OCI-LY3 (cell line): ENCODE measurements at regions not wholly inside any gene's neighbourhood (a gene's known extent, or its start where the extent isn't known, plus 50 kb on each side); places are given as distances from the start of the nearest gene placed in this dataset.

Experiments
- H2AFZ ChIP-seq: fragments of 200-600, 300-600 bp; shearing (Covaris generic); 2 replicates; pipeline ENCODE4 v1.6.0; 2014; ENCODE audit warnings: antibody characterized with exemption, low read depth, low read length
- H3K27ac ChIP-seq: fragments of 200-600, 300-600 bp; sonication (generic); 2 replicates; pipeline ENCODE4 v1.5.1; 2014; ENCODE audit warnings: mild to moderate bottlenecking, low read length, moderate library complexity, mixed read lengths
- H3K27me3 ChIP-seq: fragments of 200-600, 300-600 bp; sonication (generic); 2 replicates; pipeline ENCODE4 v1.6.1; 2014; ENCODE audit warnings: low read depth, low read length, mixed read lengths
- H3K36me3 ChIP-seq: fragments of 200-600, 300-600 bp; sonication (generic); replicated peaks from 2 replicates; pipeline ENCODE3; 2014; ENCODE audit warnings: low read depth, low read length, mixed read lengths
- H3K4me1 ChIP-seq: fragments of 300-600, 200-600 bp; sonication (generic); 2 replicates; pipeline ENCODE4 v1.6.1; 2014; ENCODE audit warnings: low read length, mixed read lengths
- H3K4me2 ChIP-seq: fragments of 200-600, 300-600 bp; sonication (generic); 2 replicates; pipeline ENCODE4 v1.6.1; 2014; ENCODE audit warnings: low read length, mixed read lengths
- H3K4me3 ChIP-seq: fragments of 300-600, 200-600 bp; sonication (generic); 2 replicates; pipeline ENCODE4 v1.5.1; 2014; ENCODE audit warnings: antibody characterized with exemption, mild to moderate bottlenecking, low read length, moderate library complexity
- H3K79me2 ChIP-seq: fragments of 300-600, 200-600 bp; shearing (Covaris generic); 2 replicates; pipeline ENCODE4 v1.6.1; 2014; ENCODE audit warnings: mild to moderate bottlenecking, low read length, mixed read lengths
- H3K9ac ChIP-seq: fragments of 300-600, 200-600 bp; shearing (Covaris generic); 2 replicates; pipeline ENCODE4 v1.6.0; 2014; ENCODE audit warnings: mild to moderate bottlenecking, low read length, moderate library complexity
- H3K9me3 ChIP-seq: fragments of 200-600, 300-600 bp; shearing (Covaris generic); 2 replicates; pipeline ENCODE4 v1.6.1; 2014; ENCODE audit warnings: low read length, mixed read lengths; ENCODE audit not compliant: insufficient read depth
- H4K20me1 ChIP-seq: fragments of 200-600, 300-600 bp; sonication (generic); 2 replicates; pipeline ENCODE4 v1.6.1; 2016; ENCODE audit warnings: low read length, mixed read lengths; ENCODE audit not compliant: insufficient read depth
- EZH2phosphoT487 ChIP-seq: fragments of 200-600 bp; shearing (Covaris generic); IDR thresholded peaks from 2 replicates; pipeline ENCODE4 v1.6.1; 2018; ENCODE audit warnings: antibody characterized with exemption, mixed run types, low read depth
- TF ChIP-seq, protein P1 (sequence below): fragments of 200-600, 300-600 bp; sonication (generic); IDR thresholded peaks from 2 replicates; pipeline ENCODE4 v1.5.1; 2014; ENCODE audit warnings: antibody characterized with exemption, low read length, low read depth

DNA sequence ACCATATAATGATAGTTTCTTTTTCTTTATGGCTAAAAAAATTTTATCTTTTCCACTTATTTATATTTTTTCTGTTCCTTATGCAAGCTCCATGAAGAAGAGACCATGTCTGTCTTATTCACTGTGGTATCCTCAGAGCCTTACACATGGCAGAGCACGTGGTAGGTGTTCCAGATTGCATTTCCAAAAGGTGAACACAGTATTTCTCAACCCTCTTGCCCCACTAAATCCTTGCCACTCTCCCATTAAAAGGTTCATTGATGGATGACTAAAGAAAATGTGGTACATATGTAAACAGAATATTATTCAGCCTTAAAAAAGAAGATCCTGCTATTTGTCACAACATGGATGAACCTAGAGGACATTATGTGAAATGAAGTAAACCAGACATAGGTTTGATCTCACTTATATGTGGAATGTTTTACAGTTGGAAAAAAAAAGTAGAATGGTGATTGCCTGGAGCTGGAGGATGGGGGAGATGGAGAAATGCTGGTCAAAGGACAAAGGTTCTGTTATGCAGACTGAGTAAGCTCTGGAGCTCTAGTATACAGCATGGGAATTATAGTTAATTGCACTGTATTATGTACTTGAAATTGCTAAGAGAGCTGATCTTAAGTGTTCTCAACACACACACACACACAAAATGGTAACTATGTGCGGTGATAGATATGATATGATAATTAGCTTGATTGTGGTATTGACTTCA lies 266.7 kb downstream of the CNTN3 start:
- Histone ChIP-seq H4K20me1 (no peaks in the 10 kb centered on the region), H3K4me3 (no peak overlapping the region), H2AFZ (no peak overlapping the region), H3K9me3 (no peaks in the 10 kb centered on the region), H3K9ac (no peak overlapping the region), H3K27ac (no peak overlapping the region), H3K4me2 (no peak overlapping the region), H3K4me1 (no peaks in the 10 kb centered on the region), H3K79me2 (no peaks in the 10 kb centered on the region), H3K36me3 (no peaks in the 10 kb centered on the region), H3K27me3 (no peaks in the 10 kb centered on the region)
- no peak for TF ChIP-seq EZH2phosphoT487
- TF ChIP-seq, protein P1, sequence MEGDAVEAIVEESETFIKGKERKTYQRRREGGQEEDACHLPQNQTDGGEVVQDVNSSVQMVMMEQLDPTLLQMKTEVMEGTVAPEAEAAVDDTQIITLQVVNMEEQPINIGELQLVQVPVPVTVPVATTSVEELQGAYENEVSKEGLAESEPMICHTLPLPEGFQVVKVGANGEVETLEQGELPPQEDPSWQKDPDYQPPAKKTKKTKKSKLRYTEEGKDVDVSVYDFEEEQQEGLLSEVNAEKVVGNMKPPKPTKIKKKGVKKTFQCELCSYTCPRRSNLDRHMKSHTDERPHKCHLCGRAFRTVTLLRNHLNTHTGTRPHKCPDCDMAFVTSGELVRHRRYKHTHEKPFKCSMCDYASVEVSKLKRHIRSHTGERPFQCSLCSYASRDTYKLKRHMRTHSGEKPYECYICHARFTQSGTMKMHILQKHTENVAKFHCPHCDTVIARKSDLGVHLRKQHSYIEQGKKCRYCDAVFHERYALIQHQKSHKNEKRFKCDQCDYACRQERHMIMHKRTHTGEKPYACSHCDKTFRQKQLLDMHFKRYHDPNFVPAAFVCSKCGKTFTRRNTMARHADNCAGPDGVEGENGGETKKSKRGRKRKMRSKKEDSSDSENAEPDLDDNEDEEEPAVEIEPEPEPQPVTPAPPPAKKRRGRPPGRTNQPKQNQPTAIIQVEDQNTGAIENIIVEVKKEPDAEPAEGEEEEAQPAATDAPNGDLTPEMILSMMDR: no peak

DNA sequence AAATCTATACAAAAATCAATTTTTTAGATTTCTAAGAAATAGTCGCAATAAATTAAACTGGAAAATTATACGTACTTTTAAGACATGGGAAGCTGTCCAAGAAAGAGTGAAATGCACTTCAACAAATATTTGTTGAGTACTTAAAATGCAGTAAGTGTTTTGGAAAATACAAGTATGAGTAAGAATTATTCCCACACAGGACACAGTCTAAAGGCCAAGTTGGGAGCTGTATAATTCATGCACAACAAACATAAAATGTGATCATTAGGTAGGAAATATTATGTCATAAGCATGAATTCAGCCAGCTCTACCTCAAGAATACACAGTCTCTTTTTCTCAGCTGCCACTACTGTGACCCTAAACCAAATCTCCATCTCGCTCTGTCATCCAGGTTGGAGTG lies 267.6 kb downstream of the CNTN3 start:
- H3K4me2 ChIP-seq: no peak overlapping the region
- TF ChIP-seq EZH2phosphoT487: no peak
- TF ChIP-seq, protein P1: no peak

DNA sequence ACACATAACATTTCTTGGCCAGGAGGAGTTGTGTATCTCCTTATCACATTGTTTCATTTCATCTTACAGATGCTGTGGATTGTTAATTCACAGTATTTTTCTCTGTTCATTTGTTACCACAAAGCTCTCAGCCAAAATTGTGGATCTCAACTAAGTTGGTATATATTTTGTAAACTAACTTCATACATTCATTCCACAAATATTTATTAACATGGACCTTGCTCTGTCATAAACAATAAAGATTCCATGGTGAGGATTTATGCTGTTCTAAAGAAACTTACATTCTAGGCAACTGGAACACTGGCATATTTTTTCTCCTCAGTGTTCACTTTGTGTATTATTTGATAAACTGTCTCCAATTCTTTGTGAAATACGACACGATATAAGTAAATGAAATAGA lies 268.8 kb downstream of the CNTN3 start:
- no peak overlapping the region for H3K4me2 ChIP-seq
- H3K36me3 ChIP-seq: no peaks in the 10 kb centered on the region
- H3K9me3 ChIP-seq: no peaks in the 10 kb centered on the region
- H4K20me1 ChIP-seq: no peaks in the 10 kb centered on the region
- no peak overlapping the region for H3K4me3 ChIP-seq
- H3K27me3 ChIP-seq: no peaks in the 10 kb centered on the region
- no peak overlapping the region for H3K9ac ChIP-seq
- H3K27ac ChIP-seq: no peak overlapping the region
- no peak overlapping the region for H2AFZ ChIP-seq
- no peaks in the 10 kb centered on the region for H3K4me1 ChIP-seq
- TF ChIP-seq, protein P1: no peak
- no peak for TF ChIP-seq EZH2phosphoT487
- no peaks in the 10 kb centered on the region for H3K79me2 ChIP-seq

More for the DNA sequence above, 267.6 kb downstream of the CNTN3 start:
- H3K9ac ChIP-seq: no peak overlapping the region
- H4K20me1 ChIP-seq: no peaks in the 10 kb centered on the region
- H3K27me3 ChIP-seq: no peaks in the 10 kb centered on the region
- no peaks in the 10 kb centered on the region for H3K79me2 ChIP-seq
- H3K36me3 ChIP-seq: no peaks in the 10 kb centered on the region
- no peaks in the 10 kb centered on the region for H3K4me1 ChIP-seq
- H3K9me3 ChIP-seq: no peaks in the 10 kb centered on the region
- no peak overlapping the region for H3K27ac ChIP-seq
- H3K4me3 ChIP-seq: no peak overlapping the region
- H2AFZ ChIP-seq: no peak overlapping the region

DNA sequence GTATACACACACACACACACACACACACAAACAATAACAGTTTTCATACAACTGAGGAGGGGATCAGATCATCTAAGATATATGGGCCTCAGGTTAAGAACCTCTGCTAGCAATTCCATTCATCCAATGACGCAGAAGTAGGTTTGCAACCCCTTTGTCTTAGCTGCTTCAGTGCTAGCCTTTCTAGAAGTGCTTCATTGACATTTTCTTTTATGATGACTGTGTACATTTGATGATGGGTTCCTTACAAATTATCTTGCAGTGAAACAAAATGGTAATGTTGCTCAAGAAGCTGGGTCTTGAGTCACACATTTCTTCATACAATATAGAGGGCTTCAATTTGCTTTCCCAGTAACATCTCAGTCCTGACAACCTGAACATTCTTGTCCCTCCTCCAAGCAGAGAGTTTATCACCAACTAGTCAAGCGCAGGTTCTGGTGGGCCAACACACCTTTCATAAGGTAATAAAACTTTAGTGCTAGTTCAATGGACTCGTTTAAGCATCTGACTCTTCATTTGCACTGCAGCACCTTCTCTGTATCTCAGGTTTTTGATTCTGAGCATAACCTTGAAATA lies 269.5 kb downstream of the CNTN3 start:
- Histone ChIP-seq H4K20me1 (no peaks in the 10 kb centered on the region), H3K27me3 (no peaks in the 10 kb centered on the region), H3K4me3 (no peak overlapping the region), H3K79me2 (no peaks in the 10 kb centered on the region), H2AFZ (no peak overlapping the region), H3K9ac (no peak overlapping the region), H3K36me3 (no peaks in the 10 kb centered on the region), H3K4me2 (no peak overlapping the region), H3K9me3 (no peaks in the 10 kb centered on the region), H3K4me1 (no peaks in the 10 kb centered on the region), H3K27ac (no peak overlapping the region)
- TF ChIP-seq, protein P1: no peak
- TF ChIP-seq EZH2phosphoT487: no peak
